Hepatocyte (in vitro differentiated cells): ENCODE measurements at regions not wholly inside any gene's neighbourhood (a gene's known extent, or its start where the extent isn't known, plus 50 kb on each side); places are given as distances from the start of the nearest gene placed in this dataset.

Experiments
- DNase-seq: peaks from one replicate; pipeline ENCODE4 v3.0.0-alpha.2; 2016; ENCODE audit warnings: low spot score
- H2AFZ ChIP-seq: fragments of 200-600 bp; sonication (generic); 2 replicates; pipeline ENCODE4 v1.6.0; 2016; ENCODE audit warnings: antibody characterized with exemption, mild to moderate bottlenecking
- H3K27ac ChIP-seq: fragments of 200-600 bp; sonication (generic); 2 replicates; pipeline ENCODE4 v1.5.1; 2016; ENCODE audit warnings: mild to moderate bottlenecking
- H3K27me3 ChIP-seq: fragments of 200-600 bp; sonication (generic); 2 replicates; pipeline ENCODE4 v1.6.1; 2016
- H3K36me3 ChIP-seq: fragments of 200-600 bp; sonication (generic); replicated peaks from 2 replicates; pipeline ENCODE4 v1.5.1; 2016; ENCODE audit warnings: low read depth; ENCODE audit not compliant: insufficient read depth
- H3K4me1 ChIP-seq: fragments of 200-600 bp; sonication (generic); 2 replicates; pipeline ENCODE4 v1.5.1; 2016; ENCODE audit warnings: mild to moderate bottlenecking, moderate library complexity; ENCODE audit not compliant: insufficient read depth
- H3K4me2 ChIP-seq: fragments of 200-600 bp; sonication (generic); 2 replicates; pipeline ENCODE4 v1.6.0; 2016
- H3K4me3 ChIP-seq: fragments of 200-600 bp; sonication (generic); 2 replicates; pipeline ENCODE4 v1.5.1; 2016; ENCODE audit warnings: mild to moderate bottlenecking
- H3K79me2 ChIP-seq: fragments of 200-600 bp; sonication (generic); 2 replicates; pipeline ENCODE4 v1.6.0; 2017; ENCODE audit warnings: mild to moderate bottlenecking
- H3K9me2 ChIP-seq: fragments of 200-600 bp; sonication (generic); replicated peaks from 2 replicates; pipeline ENCODE4 v1.6.0; 2017; ENCODE audit warnings: mild to moderate bottlenecking; ENCODE audit not compliant: insufficient read depth
- H3K9me3 ChIP-seq: fragments of 200-600 bp; sonication (generic); 2 replicates; pipeline ENCODE4 v1.5.1; 2016; ENCODE audit warnings: low read depth, mild to moderate bottlenecking
- H4K20me1 ChIP-seq: fragments of 200-600 bp; sonication (generic); 2 replicates; pipeline ENCODE4 v1.6.0; 2016; ENCODE audit warnings: mild to moderate bottlenecking; ENCODE audit not compliant: insufficient read depth, poor library complexity, severe bottlenecking
- CTCF ChIP-seq: fragments of 200-600 bp; sonication (generic); IDR thresholded peaks from 2 replicates; pipeline ENCODE4 v1.5.1; 2016; ENCODE audit warnings: antibody characterized with exemption, mild to moderate bottlenecking; ENCODE audit not compliant: poor library complexity
- EZH2 ChIP-seq: fragments of 200-600 bp; sonication (generic); IDR thresholded peaks from 2 replicates; pipeline ENCODE4 v1.6.1; 2016; ENCODE audit warnings: antibody characterized with exemption, mild to moderate bottlenecking, borderline replicate concordance
- EZH2phosphoT487 ChIP-seq: fragments of 200-600 bp; sonication (generic); IDR thresholded peaks from one replicate; pipeline ENCODE4 v1.6.1; 2018; ENCODE audit warnings: antibody characterized with exemption, mild to moderate bottlenecking, low read depth, moderate library complexity; ENCODE audit not compliant: unreplicated experiment, severe bottlenecking
- WGBS: methylation state at CpG from one replicate; pipeline ENCODE4 v1.1.6; 2016; ENCODE audit warnings: low lambda C conversion rate; ENCODE audit errors: missing lambda C conversion rate; 5-methylcytosine and 5-hydroxymethylcytosine counted together

DNA sequence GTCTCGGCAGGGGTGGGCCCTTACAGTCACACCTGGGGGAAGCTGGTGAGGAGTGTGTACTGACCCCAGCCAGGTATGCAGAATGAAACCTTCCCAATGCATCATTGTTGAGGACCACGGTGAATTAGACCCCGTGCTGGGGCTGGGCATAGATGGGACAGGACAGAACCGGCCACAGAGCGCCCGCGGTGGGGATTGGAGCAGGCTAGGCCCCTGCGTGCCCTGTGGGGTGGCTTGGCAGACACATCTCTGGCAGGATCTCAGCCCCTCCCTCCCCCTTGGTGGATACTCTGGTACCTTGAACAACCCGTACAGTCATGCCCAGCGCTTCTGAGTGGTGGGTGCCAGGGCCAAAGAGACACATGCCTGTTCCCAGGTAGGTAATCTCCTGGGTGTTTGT lies 200.6 kb downstream of the TEX29 start:
- no peaks in the 10 kb centered on the region for H3K9me2 ChIP-seq
- no peak for TF ChIP-seq EZH2phosphoT487
- no peaks in the 10 kb centered on the region for H3K4me1 ChIP-seq
- no peak overlapping the region for H3K4me2 ChIP-seq
- no peak overlapping the region for H3K27ac ChIP-seq
- DNase-seq: no peak
- H4K20me1 ChIP-seq: no peaks in the 10 kb centered on the region
- no peak overlapping the region for H3K4me3 ChIP-seq
- no peaks in the 10 kb centered on the region for H3K9me3 ChIP-seq
- H2AFZ ChIP-seq: no peak overlapping the region
- WGBS: 98% methylated on average over 9 of the region's 10 CpGs
- H3K79me2 ChIP-seq: no peaks in the 10 kb centered on the region
- peaks cover 4% of the 10 kb centered on the region for H3K27me3 ChIP-seq
- no peaks in the 10 kb centered on the region for H3K36me3 ChIP-seq

DNA sequence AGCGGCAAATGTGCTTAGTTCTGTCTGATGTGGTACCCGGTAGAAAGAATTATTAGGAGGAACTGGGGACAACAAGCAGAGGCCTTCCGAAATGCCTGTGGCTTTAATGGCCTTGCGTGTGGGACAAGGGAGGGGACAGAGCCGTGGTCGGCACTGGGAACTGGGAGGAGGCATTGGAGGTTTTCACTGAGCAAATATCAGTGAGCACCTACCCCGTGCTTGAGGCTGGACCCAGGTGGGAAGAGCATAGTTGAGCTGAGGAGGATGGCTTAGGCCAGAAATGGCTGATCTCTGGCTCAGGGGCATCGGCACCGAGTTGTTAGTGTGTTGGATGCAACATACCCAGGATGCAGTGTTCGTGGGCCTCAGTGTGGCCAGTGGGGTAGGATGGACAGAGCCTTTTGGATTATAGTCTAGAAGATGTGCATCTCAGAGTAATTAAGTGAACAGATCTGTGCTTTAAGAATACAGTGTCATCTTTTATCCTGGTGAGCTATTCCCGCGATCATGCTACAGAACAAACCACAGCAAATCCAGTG lies 201.3 kb downstream of the TEX29 start:
- 88% methylated on average over 12 of the region's 12 CpGs for WGBS
- H3K27me3 ChIP-seq: peaks cover 7% of the 10 kb centered on the region
- H3K36me3 ChIP-seq: no peaks in the 10 kb centered on the region
- no peaks in the 10 kb centered on the region for H3K79me2 ChIP-seq
- no peak overlapping the region for H3K4me2 ChIP-seq
- no peak overlapping the region for H3K4me3 ChIP-seq
- no peaks in the 10 kb centered on the region for H4K20me1 ChIP-seq
- no peak overlapping the region for H2AFZ ChIP-seq
- H3K9me3 ChIP-seq: no peaks in the 10 kb centered on the region
- no peak for DNase-seq
- no peaks in the 10 kb centered on the region for H3K9me2 ChIP-seq
- H3K27ac ChIP-seq: no peak overlapping the region
- H3K4me1 ChIP-seq: no peaks in the 10 kb centered on the region
- TF ChIP-seq EZH2 (no peak), EZH2phosphoT487 (no peak), CTCF (no peak)

DNA sequence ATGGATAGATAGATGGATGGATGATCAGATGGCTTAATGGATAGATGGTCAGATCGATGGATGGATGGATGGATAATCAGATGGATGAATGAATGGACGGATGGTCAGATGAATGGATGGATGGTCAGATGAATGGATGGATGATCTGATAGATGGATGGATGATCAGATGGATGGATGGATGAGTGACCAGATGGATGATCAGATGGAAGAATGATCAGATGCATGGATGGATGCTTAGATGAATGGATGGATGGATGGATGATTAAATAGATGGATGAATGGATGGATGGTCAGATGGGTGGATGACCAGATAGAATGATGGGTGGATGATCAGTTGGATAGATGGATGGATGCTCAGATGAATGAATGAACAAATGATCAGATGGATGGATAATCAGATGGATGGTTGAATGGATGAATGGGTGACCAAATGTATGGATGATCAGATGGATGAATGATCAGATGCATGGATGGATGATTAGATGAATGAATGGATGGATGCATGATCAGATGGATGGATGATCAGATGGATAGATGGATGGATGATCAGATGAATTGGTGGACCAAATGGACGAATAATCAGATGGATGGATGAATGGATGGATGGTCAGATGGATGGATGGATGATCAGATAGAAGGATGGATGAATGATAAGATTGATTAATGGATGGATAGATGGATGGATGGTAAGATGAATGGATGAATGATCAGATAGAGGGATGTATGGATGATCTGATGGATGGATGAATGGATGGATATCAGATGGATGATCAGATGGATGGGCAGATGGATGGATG lies 205.1 kb downstream of the TEX29 start:
- H2AFZ ChIP-seq: no peak overlapping the region
- no peak for TF ChIP-seq EZH2phosphoT487
- TF ChIP-seq EZH2: no peak
- TF ChIP-seq CTCF: no peak
- H3K79me2 ChIP-seq: no peaks in the 10 kb centered on the region
- H3K4me3 ChIP-seq: no peak overlapping the region
- DNase-seq: no peak
- H3K4me2 ChIP-seq: no peak overlapping the region
- H4K20me1 ChIP-seq: no peaks in the 10 kb centered on the region
- no peaks in the 10 kb centered on the region for H3K4me1 ChIP-seq
- H3K9me3 ChIP-seq: no peaks in the 10 kb centered on the region
- no peak overlapping the region for H3K27ac ChIP-seq
- no peaks in the 10 kb centered on the region for H3K9me2 ChIP-seq
- WGBS: 82% methylated on average over 3 of the region's 3 CpGs
- peaks cover 28% of the 10 kb centered on the region for H3K27me3 ChIP-seq
- no peaks in the 10 kb centered on the region for H3K36me3 ChIP-seq

- H3K4me1 ChIP-seq: no peaks in the 10 kb centered on the region
- H3K27me3 ChIP-seq: peaks cover 40% of the 10 kb centered on the region
- H3K9me3 ChIP-seq: no peaks in the 10 kb centered on the region
- H3K4me2 ChIP-seq: no peak overlapping the region
- no peak overlapping the region for H3K4me3 ChIP-seq
- no peaks in the 10 kb centered on the region for H3K79me2 ChIP-seq
- 79% methylated on average over 7 of the region's 7 CpGs for WGBS
- H4K20me1 ChIP-seq: no peaks in the 10 kb centered on the region
- TF ChIP-seq EZH2phosphoT487: no peak
- H2AFZ ChIP-seq: no peak overlapping the region
- no peak overlapping the region for H3K27ac ChIP-seq
- H3K36me3 ChIP-seq: no peaks in the 10 kb centered on the region
- DNase-seq: no peak
- no peaks in the 10 kb centered on the region for H3K9me2 ChIP-seq
Measured at GRCh38 chr13:111526922-111527321, 206.5 kb downstream of the TEX29 start.
